ENCODE measurements at regions not wholly inside any gene's neighbourhood (a gene's known extent, or its start where the extent isn't known, plus 50 kb on each side); places are given as distances from the start of the nearest gene placed in this dataset.

DNA sequence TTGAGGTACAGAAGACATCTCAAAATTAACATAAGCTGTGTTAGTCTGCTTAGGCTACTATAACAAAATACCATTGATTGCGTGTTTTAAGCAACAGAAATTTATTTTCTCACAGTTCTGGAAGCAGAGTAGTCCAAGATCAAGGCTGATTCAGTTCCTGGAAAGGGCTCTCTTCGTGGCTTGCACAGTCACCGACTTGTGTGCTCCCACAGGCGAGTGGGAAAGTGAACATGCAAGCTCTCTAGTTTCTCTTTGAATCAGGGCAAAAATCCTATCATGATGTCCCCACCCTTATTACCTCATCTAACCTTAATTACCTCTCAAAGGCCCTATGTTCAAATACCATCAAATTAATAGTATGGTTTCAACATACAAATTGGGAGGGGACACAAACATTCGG, 505.9 kb downstream of the ZIC1 start:
- Histone ChIP-seq H3K4me1 (no peaks in the 10 kb centered on the region), H3K27ac (replicated peaks in 1 of 4) (no peak overlapping the region), H3K36me3 (no peaks in the 10 kb centered on the region), H3K4me3 (no peak overlapping the region), H3K9me3 (peaks cover 0 to 9% (median 0%) of the 10 kb centered on the region in 4 donors), H3K27me3 (no peaks in the 10 kb centered on the region)
- DNase-seq (ENCODE audit: extremely low spot score), result no peak
- TF ChIP-seq POLR2A (IDR thresholded peaks at IDR 0.05; ENCODE audit: low read depth), result no peak
- TF ChIP-seq POLR2AphosphoS5 (IDR thresholded peaks at IDR 0.05), result no peak
- TF ChIP-seq, protein P1, sequence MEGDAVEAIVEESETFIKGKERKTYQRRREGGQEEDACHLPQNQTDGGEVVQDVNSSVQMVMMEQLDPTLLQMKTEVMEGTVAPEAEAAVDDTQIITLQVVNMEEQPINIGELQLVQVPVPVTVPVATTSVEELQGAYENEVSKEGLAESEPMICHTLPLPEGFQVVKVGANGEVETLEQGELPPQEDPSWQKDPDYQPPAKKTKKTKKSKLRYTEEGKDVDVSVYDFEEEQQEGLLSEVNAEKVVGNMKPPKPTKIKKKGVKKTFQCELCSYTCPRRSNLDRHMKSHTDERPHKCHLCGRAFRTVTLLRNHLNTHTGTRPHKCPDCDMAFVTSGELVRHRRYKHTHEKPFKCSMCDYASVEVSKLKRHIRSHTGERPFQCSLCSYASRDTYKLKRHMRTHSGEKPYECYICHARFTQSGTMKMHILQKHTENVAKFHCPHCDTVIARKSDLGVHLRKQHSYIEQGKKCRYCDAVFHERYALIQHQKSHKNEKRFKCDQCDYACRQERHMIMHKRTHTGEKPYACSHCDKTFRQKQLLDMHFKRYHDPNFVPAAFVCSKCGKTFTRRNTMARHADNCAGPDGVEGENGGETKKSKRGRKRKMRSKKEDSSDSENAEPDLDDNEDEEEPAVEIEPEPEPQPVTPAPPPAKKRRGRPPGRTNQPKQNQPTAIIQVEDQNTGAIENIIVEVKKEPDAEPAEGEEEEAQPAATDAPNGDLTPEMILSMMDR (IDR thresholded peaks at IDR 0.05), result no peak
- TF ChIP-seq EP300 (IDR thresholded peaks at IDR 0.05), result no peak
- WGBS, result 89% methylated on average over 5 of the region's 5 CpGs
- intact Hi-C loops (cut with DNase I), result no loop called here

DNA sequence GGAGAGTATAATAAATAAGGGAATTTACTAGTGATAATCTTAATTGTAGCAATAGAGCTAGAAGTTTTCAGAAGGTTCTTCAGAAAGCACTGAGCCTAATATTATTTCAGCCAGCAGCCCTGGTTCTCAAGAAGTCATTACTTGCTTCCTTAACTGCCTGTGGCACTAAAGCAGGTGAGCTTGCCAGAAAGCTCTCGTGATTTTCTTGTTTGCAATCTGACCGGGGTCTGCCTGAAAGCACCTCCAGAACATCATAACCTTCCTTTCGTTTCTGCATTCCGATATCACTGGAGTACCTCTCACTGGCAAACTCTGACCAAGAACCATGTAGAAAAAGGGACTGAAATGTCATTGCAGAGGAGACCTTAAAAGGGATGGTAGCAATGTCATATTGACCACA, 510.3 kb downstream of the ZIC1 start:
- no peak for DNase-seq (ENCODE audit: extremely low spot score)
- intact Hi-C loops (cut with DNase I), result no loop called here
- H3K36me3 ChIP-seq, result no peaks in the 10 kb centered on the region
- H3K4me3 ChIP-seq, result no peak overlapping the region
- no peaks in the 10 kb centered on the region for H3K9me3 ChIP-seq
- WGBS, result 87% methylated on average over 4 of the region's 4 CpGs
- no peak for TF ChIP-seq POLR2A (IDR thresholded peaks at IDR 0.05; ENCODE audit: low read depth)
- no peak for TF ChIP-seq POLR2AphosphoS5 (IDR thresholded peaks at IDR 0.05)
- TF ChIP-seq EP300 (IDR thresholded peaks at IDR 0.05), result no peak
- TF ChIP-seq, protein P1 (IDR thresholded peaks at IDR 0.05), result no peak
- H3K4me1 ChIP-seq, result peaks cover 0 to 6% (median 0%) of the 10 kb centered on the region in 4 donors
- no peaks in the 10 kb centered on the region for H3K27me3 ChIP-seq
- H3K27ac ChIP-seq (replicated peaks in 1 of 4), result no peak overlapping the region

DNA sequence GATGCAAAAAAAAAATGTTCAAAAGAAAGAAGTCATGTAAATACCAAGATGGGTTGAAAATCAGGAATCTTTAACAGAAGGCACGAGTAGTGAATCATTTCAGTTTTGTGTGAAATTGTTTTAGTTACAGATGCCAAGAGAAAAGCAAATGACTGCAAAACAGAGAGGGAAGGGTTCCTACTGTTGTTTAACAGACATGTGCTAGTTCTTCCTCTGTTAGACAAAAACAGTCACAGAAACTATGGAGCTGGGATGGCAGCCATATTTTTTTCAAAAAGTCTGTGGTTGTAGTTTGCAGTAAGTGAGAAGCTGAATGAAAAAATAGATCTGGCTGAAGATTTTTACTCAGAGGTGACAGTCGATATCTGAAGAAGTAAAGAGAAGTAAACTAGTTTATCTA, 511.9 kb downstream of the ZIC1 start:
- Histone ChIP-seq H3K27me3 (no peaks in the 10 kb centered on the region), H3K9me3 (no peaks in the 10 kb centered on the region), H3K27ac (replicated peaks in 1 of 4) (no peak overlapping the region), H3K36me3 (no peaks in the 10 kb centered on the region), H3K4me3 (no peak overlapping the region), H3K4me1 (peaks cover 0 to 6% (median 0%) of the 10 kb centered on the region in 4 donors)
- intact Hi-C loops (cut with DNase I), result no loop called here
- WGBS, result 41% methylated on average over 2 of the region's 2 CpGs
- DNase-seq (ENCODE audit: extremely low spot score), result no peak
- TF ChIP-seq, protein P1 (IDR thresholded peaks at IDR 0.05), result no peak
- TF ChIP-seq POLR2A (IDR thresholded peaks at IDR 0.05; ENCODE audit: low read depth) (no peak), EP300 (IDR thresholded peaks at IDR 0.05) (no peak), POLR2AphosphoS5 (IDR thresholded peaks at IDR 0.05) (no peak)

DNA sequence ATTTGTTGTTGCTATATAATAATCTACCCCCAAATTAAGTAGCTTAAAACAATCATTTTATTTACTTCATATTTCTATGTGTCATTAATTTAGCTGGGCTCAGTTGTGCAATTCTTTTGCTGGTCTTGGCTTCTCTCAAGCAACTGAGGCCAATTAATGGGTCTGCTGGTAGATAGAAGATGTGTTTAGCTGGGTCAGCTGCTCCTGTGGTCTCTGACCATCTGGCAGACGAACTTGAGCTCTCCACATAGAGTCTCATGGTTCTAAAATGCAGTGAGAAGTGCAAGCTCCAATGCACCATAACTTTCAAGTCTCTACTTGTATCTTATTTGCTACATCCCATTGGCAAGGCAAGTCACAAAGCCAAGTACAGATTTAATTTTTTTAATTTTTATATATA, 515.6 kb downstream of the ZIC1 start:
- no peaks in the 10 kb centered on the region for H3K27me3 ChIP-seq
- WGBS, result 68% methylated on average over 1 of the region's 1 CpG
- intact Hi-C loops (cut with DNase I), result no loop called here
- no peaks in the 10 kb centered on the region for H3K9me3 ChIP-seq
- H3K4me3 ChIP-seq, result no peak overlapping the region
- peaks cover 0 to 6% (median 0%) of the 10 kb centered on the region in 4 donors for H3K4me1 ChIP-seq
- no peak for TF ChIP-seq EP300 (IDR thresholded peaks at IDR 0.05)
- TF ChIP-seq POLR2A (IDR thresholded peaks at IDR 0.05; ENCODE audit: low read depth), result no peak
- TF ChIP-seq, protein P1 (IDR thresholded peaks at IDR 0.05), result no peak
- no peak for TF ChIP-seq POLR2AphosphoS5 (IDR thresholded peaks at IDR 0.05)
- H3K27ac ChIP-seq (replicated peaks in 1 of 4), result no peak overlapping the region
- H3K36me3 ChIP-seq, result no peaks in the 10 kb centered on the region
- DNase-seq (ENCODE audit: extremely low spot score), result no peak

DNA sequence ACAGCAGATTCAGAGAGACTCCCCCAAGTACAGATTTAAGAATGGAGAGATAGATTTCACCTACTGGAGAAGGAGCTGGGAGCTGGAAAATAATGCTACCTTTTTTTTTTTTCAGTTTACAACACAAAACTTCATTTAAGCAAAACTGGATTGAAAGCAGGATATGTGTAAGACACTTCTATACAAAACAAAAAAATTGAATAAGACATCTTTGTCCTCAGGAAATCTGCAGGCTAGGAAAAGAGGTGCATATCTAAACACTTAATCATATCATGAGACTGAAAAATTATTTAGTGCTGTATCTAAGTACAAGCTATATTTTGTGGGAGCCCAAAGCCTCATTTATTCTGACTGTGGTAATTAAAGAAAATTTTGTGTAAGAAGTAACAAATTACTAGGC, 516.1 kb downstream of the ZIC1 start:
- H3K9me3 ChIP-seq, result no peaks in the 10 kb centered on the region
- no peaks in the 10 kb centered on the region for H3K36me3 ChIP-seq
- no peaks in the 10 kb centered on the region for H3K27me3 ChIP-seq
- no peak overlapping the region for H3K4me3 ChIP-seq
- no peak for DNase-seq (ENCODE audit: extremely low spot score)
- H3K4me1 ChIP-seq, result peaks cover 0 to 6% (median 0%) of the 10 kb centered on the region in 4 donors
- intact Hi-C loops (cut with DNase I), result no loop called here
- no peak overlapping the region for H3K27ac ChIP-seq (replicated peaks in 1 of 4)
- TF ChIP-seq, protein P1 (IDR thresholded peaks at IDR 0.05), result no peak
- TF ChIP-seq POLR2AphosphoS5 (IDR thresholded peaks at IDR 0.05), result no peak
- no peak for TF ChIP-seq POLR2A (IDR thresholded peaks at IDR 0.05; ENCODE audit: low read depth)
